D721Med (cell line): ENCODE measurements at regions not wholly inside any gene's neighbourhood (a gene's known extent, or its start where the extent isn't known, plus 50 kb on each side); places are given as distances from the start of the nearest gene placed in this dataset.

ENCODE experiments used
- DNase-seq: peaks from one replicate; pipeline ENCODE4 v3.0.0; 2011; ENCODE audit warnings: low spot score; ENCODE audit not compliant: insufficient read length
- FAIRE-seq: peaks from 2 replicates; lab custom pipeline; 2011; peaks lifted over from hg19 to GRCh38; lab: Jason Lieb, UNC
- TF ChIP-seq, protein P1 (sequence below): IDR thresholded peaks from 2 replicates; pipeline ENCODE4 v1.5.1; 2012; ENCODE audit warnings: mild to moderate bottlenecking, control low read depth; ENCODE audit not compliant: insufficient read depth; ENCODE audit errors: missing control alignments

DNA sequence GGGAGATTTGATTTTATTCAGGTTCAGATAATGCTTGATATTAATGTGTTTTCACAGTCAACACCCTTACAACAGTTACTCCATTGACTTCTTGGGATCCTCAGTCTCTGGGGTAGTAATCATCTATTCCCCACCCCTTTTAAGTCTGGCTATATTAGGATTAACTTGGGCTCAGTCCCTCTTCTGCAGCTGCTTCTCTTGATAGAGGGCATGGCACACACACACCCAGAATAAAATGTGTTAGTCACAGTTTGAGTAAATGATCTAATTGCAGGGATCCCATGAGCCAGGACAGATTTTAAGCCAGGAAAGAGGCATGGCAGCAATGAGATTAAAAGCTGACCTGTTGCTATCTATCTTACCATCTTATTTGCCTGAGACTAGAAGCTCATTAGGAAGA lies 53.7 kb upstream of the VLDLR start:
- no peak for DNase-seq
- FAIRE-seq = no peak
- TF ChIP-seq, protein P1, sequence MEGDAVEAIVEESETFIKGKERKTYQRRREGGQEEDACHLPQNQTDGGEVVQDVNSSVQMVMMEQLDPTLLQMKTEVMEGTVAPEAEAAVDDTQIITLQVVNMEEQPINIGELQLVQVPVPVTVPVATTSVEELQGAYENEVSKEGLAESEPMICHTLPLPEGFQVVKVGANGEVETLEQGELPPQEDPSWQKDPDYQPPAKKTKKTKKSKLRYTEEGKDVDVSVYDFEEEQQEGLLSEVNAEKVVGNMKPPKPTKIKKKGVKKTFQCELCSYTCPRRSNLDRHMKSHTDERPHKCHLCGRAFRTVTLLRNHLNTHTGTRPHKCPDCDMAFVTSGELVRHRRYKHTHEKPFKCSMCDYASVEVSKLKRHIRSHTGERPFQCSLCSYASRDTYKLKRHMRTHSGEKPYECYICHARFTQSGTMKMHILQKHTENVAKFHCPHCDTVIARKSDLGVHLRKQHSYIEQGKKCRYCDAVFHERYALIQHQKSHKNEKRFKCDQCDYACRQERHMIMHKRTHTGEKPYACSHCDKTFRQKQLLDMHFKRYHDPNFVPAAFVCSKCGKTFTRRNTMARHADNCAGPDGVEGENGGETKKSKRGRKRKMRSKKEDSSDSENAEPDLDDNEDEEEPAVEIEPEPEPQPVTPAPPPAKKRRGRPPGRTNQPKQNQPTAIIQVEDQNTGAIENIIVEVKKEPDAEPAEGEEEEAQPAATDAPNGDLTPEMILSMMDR = no peak

DNA sequence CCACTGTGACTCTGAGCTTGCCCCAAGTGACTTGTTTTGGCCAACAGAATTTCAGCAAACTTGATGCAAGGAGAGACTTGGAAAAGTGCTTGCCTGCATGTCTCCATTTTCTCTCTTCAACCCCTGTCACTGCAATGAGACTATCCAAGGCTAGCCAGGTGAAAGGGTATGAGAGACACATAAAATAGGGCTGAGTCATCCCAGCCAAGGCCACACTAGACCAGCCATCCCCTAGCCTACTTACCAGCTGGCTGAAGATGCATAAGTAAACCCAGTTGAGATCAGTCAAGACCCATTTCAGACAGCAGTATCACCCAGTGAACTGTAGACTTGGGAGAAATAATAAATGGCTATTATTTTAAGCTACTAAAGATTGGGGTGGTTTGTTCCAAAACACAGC lies 52.9 kb upstream of the VLDLR start:
- FAIRE-seq = no peak

DNA sequence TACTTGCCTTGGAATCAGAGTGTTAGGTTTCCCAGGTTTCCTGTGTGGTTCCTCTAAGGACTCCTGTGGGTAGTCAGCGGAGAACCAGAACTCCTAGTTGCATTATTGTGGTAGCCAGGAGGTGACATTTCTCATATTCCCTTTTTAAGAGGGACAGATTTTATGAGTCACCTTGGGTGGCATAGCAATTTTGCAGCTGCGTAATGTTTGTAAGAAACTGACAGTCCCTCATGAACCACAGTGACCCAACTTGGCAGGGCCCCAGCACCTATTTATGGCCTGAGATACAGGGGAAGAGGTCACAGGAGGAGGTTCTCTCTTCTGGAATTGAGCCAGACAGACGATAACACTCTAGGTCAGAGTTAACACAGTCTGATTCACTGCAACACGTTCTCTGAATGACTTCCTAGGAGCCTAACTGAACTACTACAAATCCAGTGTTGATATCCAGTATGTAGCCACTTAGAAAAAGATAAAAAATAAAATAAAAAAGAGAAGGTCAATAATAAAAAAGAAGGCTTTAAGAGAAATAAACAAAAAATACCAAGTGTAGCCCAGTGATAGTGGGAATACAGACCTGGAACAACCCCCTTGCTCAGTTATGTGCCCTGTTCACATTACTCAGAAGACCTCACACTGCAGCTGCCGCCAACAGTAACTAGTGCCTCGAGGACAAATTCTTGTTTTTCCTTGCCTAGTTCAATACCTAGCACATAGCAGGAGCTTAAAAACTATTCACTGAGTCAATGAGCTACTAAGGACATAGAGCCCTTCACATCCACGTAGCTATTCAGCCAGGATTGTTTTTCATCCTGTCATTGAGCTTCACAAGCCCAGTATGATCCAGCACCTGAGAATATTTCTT lies 50.7 kb upstream of the VLDLR start:
- DNase-seq (no peak), FAIRE-seq (no peak)
- TF ChIP-seq, protein P1 = no peak

More for the DNA sequence above, 52.9 kb upstream of the VLDLR start:
- no peak for DNase-seq
- TF ChIP-seq, protein P1 = no peak
